Uterus (tissue), 2 donors: ENCODE measurements at regions not wholly inside any gene's neighbourhood (a gene's known extent, or its start where the extent isn't known, plus 50 kb on each side); places are given as distances from the start of the nearest gene placed in this dataset.

ENCODE experiments used
- POLR2A ChIP-seq, 2 donors: fragments of 450-650 bp; IDR thresholded peaks; one replicate each; pipeline ENCODE4 v1.6.1; 2016; ENCODE audit warnings: antibody characterized with exemption in 2 of 2, mild to moderate bottlenecking in 1 of 2, moderate library complexity in 1 of 2
- TF ChIP-seq, protein P1 (sequence below), 4 experiments: fragments of 200-600 bp in 2 of 4; fragments of 450-650 bp in 2 of 4; sonication (generic) in 2 of 4; IDR thresholded peaks; one replicate each; pipeline ENCODE4 v1.5.1; 2016 to 2019; ENCODE audit warnings: antibody characterized with exemption in 4 of 4, mild to moderate bottlenecking in 2 of 4, moderate library complexity in 1 of 4

DNA sequence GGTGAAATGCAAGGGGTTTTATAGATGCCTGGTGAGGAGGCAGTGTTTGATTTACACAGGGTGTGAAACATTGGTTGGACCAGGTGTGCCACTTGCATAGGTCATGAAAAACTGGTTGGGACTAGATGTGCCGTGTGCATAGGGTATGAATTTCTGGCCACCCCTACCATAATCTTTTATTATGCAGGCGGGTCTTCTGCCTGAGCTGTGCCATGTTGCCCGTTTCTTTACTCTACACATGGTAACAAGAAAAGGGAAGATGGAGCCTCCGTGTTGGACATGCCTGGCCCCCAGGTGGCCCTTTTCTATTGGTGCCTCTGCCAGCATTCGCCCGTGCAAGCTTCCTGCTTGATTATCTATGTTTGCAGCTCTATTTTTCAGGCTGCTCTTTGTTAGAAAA is 805.4 kb downstream of the TRIB2 start:
- no peak for TF ChIP-seq POLR2A (IDR thresholded peaks at IDR 0.05)
- TF ChIP-seq, protein P1, sequence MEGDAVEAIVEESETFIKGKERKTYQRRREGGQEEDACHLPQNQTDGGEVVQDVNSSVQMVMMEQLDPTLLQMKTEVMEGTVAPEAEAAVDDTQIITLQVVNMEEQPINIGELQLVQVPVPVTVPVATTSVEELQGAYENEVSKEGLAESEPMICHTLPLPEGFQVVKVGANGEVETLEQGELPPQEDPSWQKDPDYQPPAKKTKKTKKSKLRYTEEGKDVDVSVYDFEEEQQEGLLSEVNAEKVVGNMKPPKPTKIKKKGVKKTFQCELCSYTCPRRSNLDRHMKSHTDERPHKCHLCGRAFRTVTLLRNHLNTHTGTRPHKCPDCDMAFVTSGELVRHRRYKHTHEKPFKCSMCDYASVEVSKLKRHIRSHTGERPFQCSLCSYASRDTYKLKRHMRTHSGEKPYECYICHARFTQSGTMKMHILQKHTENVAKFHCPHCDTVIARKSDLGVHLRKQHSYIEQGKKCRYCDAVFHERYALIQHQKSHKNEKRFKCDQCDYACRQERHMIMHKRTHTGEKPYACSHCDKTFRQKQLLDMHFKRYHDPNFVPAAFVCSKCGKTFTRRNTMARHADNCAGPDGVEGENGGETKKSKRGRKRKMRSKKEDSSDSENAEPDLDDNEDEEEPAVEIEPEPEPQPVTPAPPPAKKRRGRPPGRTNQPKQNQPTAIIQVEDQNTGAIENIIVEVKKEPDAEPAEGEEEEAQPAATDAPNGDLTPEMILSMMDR (IDR thresholded peaks at IDR 0.05) = no peak
